GM12872 (cell line): ENCODE measurements at regions not wholly inside any gene's neighbourhood (a gene's known extent, or its start where the extent isn't known, plus 50 kb on each side); places are given as distances from the start of the nearest gene placed in this dataset.

Experiments
- TF ChIP-seq, protein P1 (sequence below): IDR thresholded peaks from 3 replicates; pipeline ENCODE4 v1.5.1; 2011; ENCODE audit warnings: low read depth, mild to moderate bottlenecking, low read length, moderate library complexity; ENCODE audit not compliant: insufficient read depth

GRCh38 chr16:59295993-59296736, 562.0 kb upstream of the GOT2 start:
- TF ChIP-seq, protein P1, sequence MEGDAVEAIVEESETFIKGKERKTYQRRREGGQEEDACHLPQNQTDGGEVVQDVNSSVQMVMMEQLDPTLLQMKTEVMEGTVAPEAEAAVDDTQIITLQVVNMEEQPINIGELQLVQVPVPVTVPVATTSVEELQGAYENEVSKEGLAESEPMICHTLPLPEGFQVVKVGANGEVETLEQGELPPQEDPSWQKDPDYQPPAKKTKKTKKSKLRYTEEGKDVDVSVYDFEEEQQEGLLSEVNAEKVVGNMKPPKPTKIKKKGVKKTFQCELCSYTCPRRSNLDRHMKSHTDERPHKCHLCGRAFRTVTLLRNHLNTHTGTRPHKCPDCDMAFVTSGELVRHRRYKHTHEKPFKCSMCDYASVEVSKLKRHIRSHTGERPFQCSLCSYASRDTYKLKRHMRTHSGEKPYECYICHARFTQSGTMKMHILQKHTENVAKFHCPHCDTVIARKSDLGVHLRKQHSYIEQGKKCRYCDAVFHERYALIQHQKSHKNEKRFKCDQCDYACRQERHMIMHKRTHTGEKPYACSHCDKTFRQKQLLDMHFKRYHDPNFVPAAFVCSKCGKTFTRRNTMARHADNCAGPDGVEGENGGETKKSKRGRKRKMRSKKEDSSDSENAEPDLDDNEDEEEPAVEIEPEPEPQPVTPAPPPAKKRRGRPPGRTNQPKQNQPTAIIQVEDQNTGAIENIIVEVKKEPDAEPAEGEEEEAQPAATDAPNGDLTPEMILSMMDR, result no peak

- TF ChIP-seq, protein P1, result no peak
These were observed 561.4 kb upstream of the GOT2 start for GRCh38 chr16:59295474-59295873.

- TF ChIP-seq, protein P1, result no peak
These were observed 556.6 kb upstream of the GOT2 start for GRCh38 chr16:59290718-59291117.

GRCh38 chr16:59289151-59289550, 555.0 kb upstream of the GOT2 start:
- TF ChIP-seq, protein P1, result no peak

GRCh38 chr16:59274141-59274540, 540.0 kb upstream of the GOT2 start:
- TF ChIP-seq, protein P1, result no peak

GRCh38 chr16:59263955-59264354, 529.8 kb upstream of the GOT2 start:
- TF ChIP-seq, protein P1, result no peak

DNA sequence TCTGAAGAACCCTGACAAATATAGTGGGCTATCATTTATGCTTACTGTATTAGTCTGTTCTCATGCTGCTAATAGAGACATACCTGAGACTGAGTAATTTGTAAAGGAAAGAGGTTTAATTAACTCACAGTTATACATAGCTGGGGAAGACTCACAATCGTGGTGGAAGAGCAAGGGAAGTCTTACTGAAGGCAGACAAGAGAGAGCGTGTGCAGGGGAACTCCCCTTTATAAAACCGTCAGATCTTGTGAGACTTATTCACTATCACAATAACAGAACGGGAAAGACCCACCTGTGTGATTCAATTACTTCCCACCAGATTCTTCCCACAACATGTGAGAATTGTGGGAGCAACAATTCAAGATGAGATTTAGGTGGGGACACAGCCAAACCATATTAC, 526.8 kb upstream of the GOT2 start:
- TF ChIP-seq, protein P1, result no peak

DNA sequence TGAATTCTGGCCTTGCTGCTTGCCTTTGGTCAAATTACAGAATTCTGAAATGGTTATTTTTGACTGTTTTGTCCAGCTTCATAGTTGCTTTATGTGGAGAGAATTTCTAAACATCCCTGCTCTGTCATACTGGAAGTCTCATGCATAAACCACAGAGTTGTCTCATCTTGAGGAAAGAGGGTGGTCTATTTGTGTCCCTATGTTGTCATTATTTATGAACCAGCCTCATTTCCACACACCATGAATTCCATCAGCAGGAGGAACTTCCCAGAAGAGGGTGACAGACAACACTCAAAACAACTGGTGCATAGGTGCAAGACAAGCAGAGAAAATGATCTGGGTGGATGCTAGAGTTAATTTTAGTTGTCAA, 525.8 kb upstream of the GOT2 start:
- TF ChIP-seq, protein P1, result no peak
